Middle frontal gyrus (tissue), 1 donor: ENCODE measurements at regions not wholly inside any gene's neighbourhood (a gene's known extent, or its start where the extent isn't known, plus 50 kb on each side); places are given as distances from the start of the nearest gene placed in this dataset.

Experiments
- DNase-seq: peaks from one replicate; pipeline ENCODE4 v3.0.0-alpha.2; 2015; ENCODE audit warnings: low spot score; ENCODE audit errors: extremely low spot score

- no peak for DNase-seq
Measured at GRCh38 chr6:1201547-1202200, 110.2 kb upstream of the FOXQ1 start.

DNA sequence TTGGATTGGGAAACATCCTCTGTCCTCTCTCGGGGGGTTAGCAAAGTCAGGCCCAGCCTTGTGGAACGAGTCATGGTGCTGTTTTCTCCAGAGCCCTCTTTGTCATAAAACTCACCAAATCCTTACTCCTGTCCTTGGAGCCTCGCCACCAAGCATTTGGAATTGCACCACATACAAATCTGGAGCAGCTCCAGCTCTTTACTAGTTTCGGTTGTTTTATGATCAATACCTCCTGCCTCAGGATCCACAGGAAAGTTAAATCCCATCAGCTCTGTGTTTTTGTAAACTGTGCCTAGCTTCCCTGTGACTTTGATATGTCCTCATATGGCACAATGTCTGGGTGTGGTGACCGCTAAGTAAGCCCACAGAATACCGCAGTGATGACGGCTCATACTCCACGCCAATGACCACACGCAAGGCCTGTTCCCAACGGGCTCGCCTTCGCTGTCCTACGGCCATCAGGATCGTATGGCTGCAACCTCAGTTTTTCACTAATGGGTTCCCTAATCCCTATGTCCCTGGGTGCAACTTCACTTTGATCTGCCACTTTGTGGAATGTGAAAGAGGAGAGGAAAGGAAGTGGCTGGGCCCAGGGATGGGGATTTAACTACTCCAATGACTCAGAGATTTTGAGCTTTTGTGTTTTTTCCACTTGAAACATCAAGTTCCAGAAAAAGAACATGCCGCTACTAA, 111.3 kb upstream of the FOXQ1 start:
- no peak for DNase-seq

DNA sequence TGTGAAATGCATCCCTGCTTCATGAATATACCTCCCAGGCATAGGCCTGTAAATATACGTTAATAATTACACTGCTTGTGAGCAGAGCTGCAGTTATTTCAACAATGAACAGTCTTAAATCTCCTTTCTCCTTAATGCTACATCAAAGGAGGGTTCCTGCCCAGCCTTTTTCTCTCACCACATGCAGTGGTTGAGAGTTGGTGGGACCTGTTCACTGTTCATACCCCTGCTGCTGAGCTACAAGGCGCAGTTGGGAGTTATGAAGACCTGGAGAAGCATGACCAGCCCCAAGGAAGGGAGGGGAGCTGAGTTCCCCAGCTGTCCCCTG, 111.9 kb upstream of the FOXQ1 start:
- no peak for DNase-seq

DNA sequence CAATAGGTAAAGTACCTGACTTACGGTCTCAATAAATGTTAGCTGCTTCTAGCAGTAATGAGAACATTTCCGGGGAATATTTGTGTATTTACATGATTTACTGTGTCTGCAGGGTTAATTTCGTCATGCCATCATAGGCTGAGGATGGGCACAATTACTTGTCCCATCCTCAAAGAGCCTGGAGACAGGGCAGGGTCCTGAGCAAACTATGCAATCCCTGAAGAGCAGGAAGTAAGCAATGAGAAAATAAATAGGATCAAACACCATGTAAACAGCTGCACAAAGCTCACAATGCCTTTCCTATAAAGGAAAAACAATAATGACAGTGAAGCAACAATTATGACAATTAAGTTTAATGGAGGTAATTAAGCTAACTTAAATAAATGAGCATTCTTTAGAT, 114.6 kb upstream of the FOXQ1 start:
- DNase-seq: no peak

DNA sequence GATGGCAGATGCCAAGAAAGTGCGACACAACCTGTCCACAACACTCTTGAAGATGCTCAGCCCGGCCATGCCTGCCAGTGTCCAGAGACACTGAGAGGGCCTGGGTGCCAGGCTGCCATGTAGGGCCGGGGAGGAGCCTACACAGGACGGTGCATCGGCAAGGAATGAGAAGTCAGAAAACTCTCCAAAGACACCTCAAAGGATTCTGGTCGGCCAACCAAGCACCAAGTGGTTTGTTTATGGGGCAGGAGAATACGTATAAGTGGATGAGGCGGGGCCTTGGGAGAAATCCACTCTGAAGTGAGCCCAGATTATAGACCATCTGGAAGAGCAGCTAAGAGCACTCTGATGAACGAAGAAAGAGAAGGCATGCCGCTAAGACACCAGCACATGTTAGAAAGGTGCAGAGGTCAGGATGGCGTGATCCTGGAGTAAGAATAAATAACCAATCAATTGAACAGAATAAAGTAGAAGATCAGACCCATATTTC, 120.7 kb upstream of the FOXQ1 start:
- DNase-seq: no peak

DNA sequence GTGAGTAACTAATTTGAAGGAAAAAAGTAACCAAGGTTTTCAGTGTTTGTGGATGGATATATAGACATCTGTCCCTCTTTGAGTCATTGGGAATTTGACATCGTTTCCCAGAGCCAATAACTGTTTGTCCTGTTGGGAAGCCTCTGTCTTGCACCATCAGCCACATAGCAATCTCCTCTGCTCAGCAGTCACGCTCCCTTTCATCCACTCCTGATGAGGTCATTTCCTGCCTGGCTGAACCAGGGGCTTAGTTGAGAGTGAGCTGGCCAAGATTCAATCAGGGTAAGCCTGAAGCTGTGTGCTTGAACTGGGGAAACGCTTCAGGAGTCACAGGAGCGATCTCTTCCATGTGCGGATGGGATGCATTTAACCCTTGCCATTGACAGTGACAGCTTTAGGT, 121.5 kb upstream of the FOXQ1 start:
- DNase-seq: no peak

GRCh38 chr6:1188199-1188598, 123.7 kb upstream of the FOXQ1 start:
- DNase-seq: no peak

- DNase-seq: no peak
Measured at GRCh38 chr6:1187293-1188131, 124.4 kb upstream of the FOXQ1 start.

- DNase-seq: no peak
Measured at GRCh38 chr6:1184318-1184717, 127.6 kb upstream of the FOXQ1 start.

DNA sequence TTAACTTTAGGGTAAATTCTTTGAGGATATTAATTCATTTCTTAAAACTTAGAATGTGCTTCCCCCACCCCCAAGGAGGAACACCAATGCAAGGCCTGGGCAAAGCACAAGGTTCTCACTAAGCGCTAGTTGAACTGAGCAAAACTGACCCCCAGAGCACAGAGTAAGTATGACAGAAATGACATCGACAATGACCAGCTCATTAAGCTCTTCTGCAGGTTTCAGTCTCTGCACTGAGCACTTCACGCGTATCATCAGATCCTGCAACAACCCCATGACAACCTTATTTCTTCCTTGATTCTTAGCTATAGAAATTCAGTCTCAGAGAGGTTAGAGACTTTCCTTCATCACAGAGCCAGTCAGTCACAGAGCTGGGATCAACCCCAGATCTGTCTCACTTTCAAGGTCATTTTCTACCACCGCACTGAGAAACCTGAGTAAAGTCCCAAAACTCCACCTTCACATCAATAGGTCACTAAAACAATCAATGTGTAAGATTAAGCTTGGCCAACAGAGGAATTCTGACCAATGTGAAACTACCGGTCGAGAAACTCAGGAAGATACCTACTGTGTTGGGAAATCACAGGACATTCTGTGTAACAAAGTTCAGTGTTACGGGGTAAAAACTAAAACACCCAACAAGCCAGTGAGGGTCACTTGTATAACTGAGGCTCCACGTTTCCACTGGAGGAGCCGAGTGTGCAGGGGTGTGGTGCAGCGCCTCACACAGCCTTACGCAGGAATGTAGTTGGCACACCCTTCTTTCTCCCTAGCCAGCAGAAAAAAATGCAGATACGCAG, 129.0 kb upstream of the FOXQ1 start:
- DNase-seq: no peak

DNA sequence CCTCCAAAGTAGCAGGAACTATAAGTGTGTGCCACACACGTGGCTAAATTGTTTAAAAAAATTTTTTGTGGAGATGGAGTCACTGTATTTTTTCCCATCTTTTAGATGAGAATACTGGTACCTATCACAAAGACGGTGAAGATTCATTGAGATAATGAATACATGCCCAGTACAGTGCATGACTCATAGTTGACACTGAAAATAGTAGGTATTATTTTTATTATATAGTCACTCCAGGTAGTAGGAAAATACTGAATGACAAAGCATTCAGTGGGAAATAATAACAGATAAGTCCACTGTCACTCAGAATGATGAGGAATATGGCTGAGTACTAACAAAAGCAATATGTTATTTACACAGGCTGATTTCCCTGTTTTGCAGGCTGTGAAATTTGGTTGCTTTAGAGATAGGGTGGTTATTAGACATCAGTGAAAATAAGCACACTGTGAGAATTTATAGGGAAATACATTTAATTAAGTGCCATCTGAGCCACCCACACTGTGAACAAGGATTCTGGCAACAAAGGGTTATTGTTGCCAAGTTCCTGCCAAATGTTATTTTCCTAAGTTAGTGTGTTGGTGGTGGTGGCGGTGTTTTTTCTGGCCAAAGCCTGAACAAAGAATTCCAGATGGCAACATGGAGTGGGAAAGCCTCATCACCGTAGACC, 129.8 kb upstream of the FOXQ1 start:
- DNase-seq: no peak

DNA sequence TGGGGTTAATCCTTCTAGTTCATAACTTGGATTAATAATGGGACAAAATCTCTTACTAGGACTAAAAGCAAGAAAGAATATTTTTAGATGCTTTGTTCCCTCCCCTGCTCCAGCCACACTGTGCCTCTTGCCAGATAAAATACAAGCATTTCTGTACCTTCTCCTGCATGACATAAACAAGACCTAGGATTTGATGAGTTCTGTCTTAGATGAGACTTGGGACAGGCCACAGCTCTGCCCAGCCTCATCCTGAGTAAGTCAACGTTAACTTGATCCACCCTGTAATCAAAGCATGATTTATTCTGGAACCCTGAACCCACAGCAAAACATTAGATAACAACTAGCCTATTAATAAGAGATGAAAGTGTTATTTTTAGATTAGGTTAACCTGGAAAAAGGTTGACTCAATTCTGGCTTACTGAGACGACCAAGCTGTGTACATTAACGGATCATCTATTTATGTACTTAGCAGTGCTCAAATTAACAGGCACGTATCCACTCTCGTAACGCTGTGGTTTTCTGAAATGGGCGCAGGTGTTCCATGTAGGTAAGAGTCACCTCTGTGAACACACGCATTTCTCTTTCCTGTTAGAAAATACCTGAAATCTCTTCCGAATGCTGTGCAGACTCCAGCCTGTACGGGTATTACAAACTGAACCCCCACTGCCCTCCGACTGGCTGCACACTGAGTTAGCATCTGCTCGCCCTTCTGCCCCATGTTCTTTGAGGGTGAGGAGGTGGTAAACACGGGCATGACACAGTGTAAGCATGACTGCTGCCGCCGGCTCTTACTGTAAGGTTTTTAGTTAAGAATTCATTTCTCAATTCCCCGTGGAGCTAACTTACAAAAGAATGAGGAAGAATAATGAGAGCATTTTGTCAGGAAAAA, 132.1 kb upstream of the FOXQ1 start:
- no peak for DNase-seq

- DNase-seq: no peak
Measured at GRCh38 chr6:1178590-1178989, 133.3 kb upstream of the FOXQ1 start.

DNA sequence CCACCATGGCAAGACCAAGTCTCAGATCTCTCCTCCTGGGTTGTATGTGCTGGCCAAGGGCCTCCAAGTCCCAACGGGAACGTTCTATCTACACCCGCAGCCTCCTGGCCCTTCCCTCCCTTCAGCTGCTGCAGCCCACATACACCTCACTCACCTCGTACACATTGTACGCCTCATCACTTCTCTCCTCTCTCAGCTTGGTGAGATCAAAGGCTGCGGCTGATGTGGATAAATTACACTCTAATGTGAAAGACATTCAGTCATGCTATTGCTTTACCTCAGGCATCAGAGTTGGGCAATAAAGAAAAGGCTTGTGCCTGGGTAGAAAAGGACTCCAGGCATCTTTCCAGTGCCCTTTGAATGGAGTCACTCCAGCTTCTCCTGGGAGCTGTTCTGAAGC, 135.3 kb upstream of the FOXQ1 start:
- DNase-seq: no peak

GRCh38 chr6:1175877-1176276, 136.0 kb upstream of the FOXQ1 start:
- no peak for DNase-seq

DNA sequence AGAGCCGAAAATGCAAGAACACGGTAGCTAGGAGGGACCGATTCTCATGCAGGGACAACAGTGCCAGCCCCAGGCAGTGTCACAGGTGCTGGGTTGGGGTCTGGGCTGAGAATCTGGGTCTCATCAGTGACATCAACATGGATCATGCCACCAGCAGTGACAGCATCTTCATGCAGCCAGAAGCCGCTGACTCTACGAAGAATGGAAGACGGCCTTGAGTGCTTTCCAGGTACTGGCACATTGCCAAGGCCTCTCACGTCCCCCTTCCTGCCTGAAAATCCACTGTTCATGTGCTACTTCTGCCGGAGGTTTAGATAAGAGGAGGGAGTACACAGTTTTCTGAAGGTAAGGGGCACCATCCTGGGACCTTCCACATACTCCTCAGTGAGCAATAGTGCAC, 141.1 kb upstream of the FOXQ1 start:
- no peak for DNase-seq

- DNase-seq: no peak
Measured at GRCh38 chr6:1164600-1164999, 147.3 kb upstream of the FOXQ1 start.

DNA sequence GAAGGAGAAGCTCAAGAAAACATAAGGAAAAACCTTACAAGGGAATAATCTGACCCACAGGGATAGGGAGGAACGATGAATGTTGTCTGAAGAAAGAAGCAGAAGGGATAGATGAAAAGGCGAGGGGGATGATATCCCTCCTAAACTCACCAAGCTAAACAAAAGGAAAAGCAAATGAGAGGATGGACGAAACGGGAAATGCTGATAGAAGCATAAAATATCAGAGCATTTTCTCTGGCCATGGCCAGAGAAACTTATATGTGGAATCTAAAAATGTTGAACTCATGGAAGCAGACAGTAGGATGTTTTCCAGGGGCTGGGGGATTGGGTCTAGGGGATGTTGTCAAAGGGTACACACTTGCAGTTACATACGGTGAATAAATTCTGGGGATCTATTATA, 148.4 kb upstream of the FOXQ1 start:
- no peak for DNase-seq

- DNase-seq: no peak
Measured at GRCh38 chr6:1162367-1163275, 149.3 kb upstream of the FOXQ1 start.
